Astrocyte of the cerebellum (primary cell): ENCODE measurements at regions not wholly inside any gene's neighbourhood (a gene's known extent, or its start where the extent isn't known, plus 50 kb on each side); places are given as distances from the start of the nearest gene placed in this dataset.

ENCODE experiments used
- DNase-seq: peaks from one replicate; pipeline ENCODE4 v3.0.0-alpha.2; 2011; ENCODE audit warnings: low read depth
- H3K4me3 ChIP-seq: 2 replicates; pipeline ENCODE4 v1.5.1; 2011; ENCODE audit warnings: mild to moderate bottlenecking, low read depth, low read length, moderate library complexity
- CTCF ChIP-seq: IDR thresholded peaks from 2 replicates; pipeline ENCODE4 v1.5.1; 2012; ENCODE audit warnings: low read length, low read depth, moderate library complexity, mild to moderate bottlenecking; ENCODE audit errors: missing control alignments
- in situ Hi-C: cut with HindIII; loops from 2 replicates; pipeline ENCODE4 v1.10.0; 2017; ENCODE audit warnings: low sequenced_read_pairs

- in situ Hi-C loops = no loop called here
- no peak for TF ChIP-seq CTCF
- H3K4me3 ChIP-seq = no peak overlapping the region
- no peak for DNase-seq
Measured at GRCh38 chr13:44129418-44129817, 244.2 kb upstream of the SERP2 start.

GRCh38 chr13:44131069-44131614 lies 242.5 kb upstream of the SERP2 start:
- no peak overlapping the region for H3K4me3 ChIP-seq

GRCh38 chr13:44132710-44133109 lies 240.9 kb upstream of the SERP2 start:
- no peak overlapping the region for H3K4me3 ChIP-seq
- in situ Hi-C loops = loop anchor here (5.0 kb wide), 1 partner anchor 80 kb away; no protein-coding TSS in a partner anchor
- no peak for TF ChIP-seq CTCF
- no peak for DNase-seq

More at GRCh38 chr13:44131069-44131614, 242.5 kb upstream of the SERP2 start:
- in situ Hi-C loops = loop anchor here (5.0 kb wide), 1 partner anchor 79 kb away; no protein-coding TSS in a partner anchor
- DNase-seq = no peak
- no peak for TF ChIP-seq CTCF

- H3K4me3 ChIP-seq = no peak overlapping the region
- DNase-seq = no peak
- in situ Hi-C loops = loop anchor here (5.0 kb wide), 1 partner anchor 81 kb away; no protein-coding TSS in a partner anchor
- no peak for TF ChIP-seq CTCF
Measured at GRCh38 chr13:44133626-44134025, 240.0 kb upstream of the SERP2 start.

GRCh38 chr13:44135566-44135965 lies 238.1 kb upstream of the SERP2 start:
- H3K4me3 ChIP-seq = no peak overlapping the region
- TF ChIP-seq CTCF = no peak
- no peak for DNase-seq

GRCh38 chr13:44136696-44137268 lies 236.8 kb upstream of the SERP2 start:
- in situ Hi-C loops = no loop called here
- no peak for DNase-seq
- no peak overlapping the region for H3K4me3 ChIP-seq
- TF ChIP-seq CTCF = no peak

More at GRCh38 chr13:44135566-44135965, 238.1 kb upstream of the SERP2 start:
- in situ Hi-C loops = no loop called here
